CD4-positive, alpha-beta T cell treated with Interleukin-15 for 1 hour (primary cell): ENCODE measurements at regions not wholly inside any gene's neighbourhood (a gene's known extent, or its start where the extent isn't known, plus 50 kb on each side); places are given as distances from the start of the nearest gene placed in this dataset.

Experiments
- DNase-seq: peaks from one replicate; pipeline ENCODE4 v3.0.0-alpha.2; 2020

DNA sequence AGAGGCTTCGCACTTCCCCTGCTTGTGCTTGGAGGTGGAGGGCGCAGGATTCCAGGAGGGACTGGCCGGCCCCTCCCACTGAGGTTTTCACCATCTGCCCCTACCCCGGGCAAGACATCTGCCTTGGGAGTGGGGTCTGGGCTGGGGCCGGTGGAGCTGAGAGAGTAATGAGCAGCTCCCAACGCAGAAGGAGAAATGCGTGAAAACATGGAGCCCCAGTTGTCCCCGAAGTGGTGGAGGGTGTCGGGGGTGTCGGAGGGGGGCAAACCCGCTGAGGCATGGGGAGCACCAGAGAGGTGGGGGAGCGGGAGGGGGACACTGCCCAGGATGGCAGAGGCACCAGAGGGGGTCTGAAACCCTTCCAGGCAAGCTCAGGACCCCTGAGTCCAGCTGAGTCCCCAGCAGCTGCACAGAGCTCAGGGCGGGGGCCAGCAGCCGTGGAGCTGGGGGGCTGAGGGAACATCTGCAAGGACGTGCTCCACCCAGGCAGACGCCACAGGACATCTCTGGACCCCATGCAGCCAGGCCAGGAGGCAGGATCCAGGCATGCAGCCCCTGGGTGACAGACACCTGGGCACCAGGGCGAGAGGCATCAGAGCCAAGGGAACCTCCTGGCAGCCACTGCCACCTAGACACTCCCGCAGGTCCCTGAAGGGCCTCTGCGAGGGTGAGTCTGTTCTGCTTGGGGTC is 110.6 kb downstream of the SIK1 start:
- DNase-seq = no peak

GRCh38 chr21:43315244-43316137 is 111.4 kb downstream of the SIK1 start:
- DNase-seq = peak; percentile 45

GRCh38 chr21:43313939-43314405 is 113.0 kb downstream of the SIK1 start:
- DNase-seq = no peak

DNA sequence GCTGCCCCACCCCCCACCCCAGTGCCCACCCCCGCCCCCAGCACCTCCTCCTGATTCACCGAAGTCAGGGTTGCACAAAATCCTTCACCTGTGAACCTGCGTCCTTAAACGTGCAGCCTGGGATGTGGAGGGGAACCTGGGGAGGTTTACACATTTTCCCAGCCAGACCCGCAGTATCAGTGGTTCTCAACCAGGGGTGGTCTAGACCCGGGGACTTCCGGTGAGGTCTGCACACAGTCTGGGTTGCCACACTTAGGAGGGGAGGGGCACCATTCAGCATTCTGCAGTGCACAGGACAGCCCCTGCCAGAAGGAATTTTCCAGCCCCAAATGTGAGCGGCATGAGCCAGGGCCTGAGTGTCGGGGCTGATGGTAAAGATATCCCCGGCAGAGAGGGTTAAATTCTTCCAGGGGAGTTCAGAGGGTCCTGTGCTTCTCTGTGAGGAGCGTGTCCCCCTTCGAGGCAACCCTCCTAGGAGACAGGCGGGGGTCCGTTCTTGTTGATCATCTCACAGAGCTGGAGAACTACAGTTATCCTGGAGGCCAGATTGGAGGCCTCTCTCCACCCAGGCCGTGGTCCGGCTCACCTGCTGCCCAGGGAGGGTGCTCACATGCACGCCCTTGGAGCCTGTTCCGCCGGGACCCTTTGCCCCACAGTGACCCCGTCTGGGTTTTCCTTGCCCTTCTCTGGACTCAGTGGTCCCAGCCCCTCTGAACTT is 113.6 kb downstream of the SIK1 start:
- no peak for DNase-seq

- no peak for DNase-seq
Observed at GRCh38 chr21:43312751-43313169, 114.2 kb downstream of the SIK1 start.

DNA sequence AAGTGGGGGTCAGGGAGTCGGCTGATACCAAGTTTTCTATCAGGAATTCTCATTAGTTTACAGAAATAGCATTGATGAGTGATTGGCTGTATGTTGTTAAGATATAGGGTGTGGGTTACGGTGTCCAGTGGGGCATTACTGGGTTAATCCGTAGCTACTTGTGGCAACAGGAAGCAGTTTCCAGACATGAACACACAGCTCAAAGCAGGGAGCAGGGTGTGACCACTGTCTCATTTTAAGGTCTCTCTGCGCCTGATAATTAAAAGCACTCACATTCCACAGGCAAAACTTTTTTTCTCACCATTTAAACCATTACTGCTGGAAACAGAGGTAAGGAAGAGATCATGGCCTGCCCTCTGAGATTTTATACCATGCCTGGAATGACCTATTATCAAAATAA is 114.9 kb downstream of the SIK1 start:
- DNase-seq = no peak

DNA sequence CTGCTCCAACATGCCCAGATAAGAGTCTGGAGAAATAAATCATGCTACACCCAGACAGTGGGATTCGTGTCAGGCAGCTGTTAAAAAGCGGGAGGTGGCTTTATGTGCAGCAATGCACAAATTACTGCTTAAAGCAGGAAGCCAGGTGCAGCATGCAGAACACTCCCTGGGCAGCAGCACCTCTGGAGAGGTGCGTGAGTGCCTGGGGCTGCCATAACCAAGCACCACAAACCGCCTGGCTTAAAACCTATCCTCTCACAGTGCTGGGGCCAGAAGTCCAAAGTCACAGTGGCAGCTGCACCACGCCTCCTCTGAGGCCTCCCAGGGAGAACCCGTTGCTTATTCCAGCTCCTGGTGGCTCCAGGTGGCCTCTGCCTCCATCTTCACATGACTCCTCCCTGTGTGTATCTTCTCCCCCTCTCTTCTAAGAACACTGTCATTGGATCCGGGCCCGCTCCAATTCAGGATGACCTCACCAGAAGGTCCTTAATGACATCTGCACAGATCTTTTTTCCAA is 115.6 kb downstream of the SIK1 start:
- no peak for DNase-seq

DNA sequence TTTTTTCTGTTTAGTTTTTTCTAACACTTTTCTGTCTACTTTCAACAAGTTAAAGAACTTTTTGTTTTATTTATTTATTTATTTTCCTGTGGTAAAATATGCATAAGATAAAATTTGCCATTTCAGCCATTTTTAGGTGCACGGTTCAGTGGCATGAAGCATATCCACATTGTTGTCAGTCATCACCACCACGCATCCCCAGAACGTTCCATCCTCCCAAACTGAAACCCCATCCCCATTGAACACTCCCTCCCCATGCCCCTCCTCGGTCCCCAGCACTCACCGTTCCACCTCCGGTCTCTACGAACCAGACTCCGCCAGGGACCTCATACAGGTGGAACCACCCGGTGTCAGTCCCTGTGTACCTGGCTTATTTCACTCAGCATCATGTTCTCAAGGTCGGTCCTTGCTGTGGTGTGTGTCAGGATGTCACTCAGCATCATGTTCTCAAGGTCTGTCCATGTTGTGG is 118.1 kb downstream of the SIK1 start:
- DNase-seq = no peak

- DNase-seq = no peak
Observed at GRCh38 chr21:43308101-43308814, 118.7 kb downstream of the SIK1 start.

- no peak for DNase-seq
Observed at GRCh38 chr21:43307677-43308070, 119.3 kb downstream of the SIK1 start.

GRCh38 chr21:43306911-43307676 is 119.8 kb downstream of the SIK1 start:
- DNase-seq = peak; percentile 36

DNA sequence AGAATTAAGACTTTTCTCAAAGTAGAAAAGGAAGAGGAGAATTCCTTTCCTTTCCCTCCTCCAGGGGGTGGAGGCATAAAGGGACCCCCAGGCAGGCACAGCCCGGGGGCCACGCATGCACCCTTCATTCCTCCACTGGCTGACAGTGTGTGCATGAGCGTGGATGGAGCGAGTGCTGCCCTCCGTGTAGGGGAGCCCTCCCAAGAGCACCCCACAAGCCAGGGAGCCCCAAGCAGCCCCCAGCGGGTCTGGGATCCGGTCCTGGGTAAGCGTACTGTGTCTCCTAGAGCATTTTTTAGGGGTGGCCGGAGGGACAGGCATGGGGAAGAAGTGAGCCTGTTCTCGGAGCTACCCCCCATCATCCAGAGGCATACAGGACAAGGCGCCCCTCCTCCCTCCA is 120.5 kb downstream of the SIK1 start:
- DNase-seq = no peak

DNA sequence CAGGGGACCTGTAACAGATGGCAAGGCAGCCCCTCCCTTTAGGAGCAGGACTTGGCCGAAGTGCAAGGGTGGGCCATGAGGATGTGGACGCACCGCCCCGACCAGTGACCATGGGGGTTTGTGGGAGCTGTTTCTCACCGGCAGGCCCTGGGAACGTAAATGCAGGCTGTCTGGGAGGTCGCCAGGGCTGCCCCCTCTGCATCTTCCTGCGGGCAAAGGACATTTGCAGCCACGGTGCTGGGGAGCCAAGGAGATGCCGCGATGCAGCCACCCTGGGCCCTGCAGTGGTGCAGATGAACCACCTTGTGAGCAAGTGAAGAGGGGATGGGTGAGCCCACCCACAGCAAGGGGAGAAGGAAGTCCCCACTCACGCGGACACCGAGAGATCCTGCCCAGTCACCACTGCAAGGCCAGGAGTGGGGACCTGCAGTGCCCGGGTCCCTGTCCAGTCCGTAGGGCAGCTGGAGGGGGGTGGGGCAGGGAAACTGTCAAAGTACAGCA is 121.1 kb downstream of the SIK1 start:
- no peak for DNase-seq

DNA sequence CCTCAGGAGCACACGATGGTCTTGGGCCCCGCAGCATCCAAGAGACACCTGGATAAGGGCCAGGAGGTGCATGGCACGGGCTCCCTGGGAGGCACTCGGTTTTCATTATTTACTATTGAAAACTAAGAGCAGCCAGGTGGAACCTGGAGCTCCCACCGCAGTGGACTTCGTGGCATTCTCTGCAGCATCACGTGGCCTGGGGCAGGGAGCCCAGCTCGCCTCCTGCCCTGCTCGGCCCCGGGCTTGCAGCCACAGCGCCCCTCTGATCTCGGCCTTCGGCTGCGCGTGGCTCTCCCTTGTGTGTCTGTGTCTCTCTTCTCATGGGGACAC is 121.6 kb downstream of the SIK1 start:
- DNase-seq = no peak

DNA sequence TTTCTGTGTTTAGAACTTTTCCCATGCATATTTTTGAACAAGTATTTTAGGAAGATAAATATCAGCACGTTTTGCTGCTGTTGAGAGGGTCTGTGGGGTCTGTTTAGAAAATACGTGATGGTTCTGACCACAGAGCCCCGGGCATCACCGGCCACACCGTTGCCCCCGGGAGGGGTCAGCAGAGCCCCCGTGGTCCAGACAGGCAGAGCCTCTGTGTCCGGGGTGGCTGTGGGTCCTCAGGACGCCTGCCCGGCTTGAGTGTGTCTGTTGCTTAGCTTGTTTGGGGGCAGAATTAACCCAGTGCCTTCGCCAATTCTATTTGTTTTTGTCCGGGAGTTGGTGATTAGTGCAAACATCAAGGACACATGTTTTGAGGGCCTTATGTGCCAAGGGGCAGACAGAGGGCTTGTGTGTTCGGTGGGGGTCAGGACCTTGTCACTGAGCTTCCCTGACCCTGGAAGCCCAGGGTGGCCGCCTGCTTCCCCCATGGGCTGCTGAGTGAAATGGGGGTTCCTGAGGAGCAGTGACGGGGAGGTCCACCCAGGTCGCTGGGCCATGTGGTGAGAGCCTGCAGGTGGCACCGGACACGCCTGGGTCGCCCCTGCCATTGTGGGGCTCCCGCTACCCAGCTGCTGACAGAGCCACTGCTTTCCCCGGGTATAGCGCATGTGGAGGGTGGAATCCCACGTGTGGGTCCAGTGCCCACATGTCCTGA is 122.2 kb downstream of the SIK1 start:
- no peak for DNase-seq

DNA sequence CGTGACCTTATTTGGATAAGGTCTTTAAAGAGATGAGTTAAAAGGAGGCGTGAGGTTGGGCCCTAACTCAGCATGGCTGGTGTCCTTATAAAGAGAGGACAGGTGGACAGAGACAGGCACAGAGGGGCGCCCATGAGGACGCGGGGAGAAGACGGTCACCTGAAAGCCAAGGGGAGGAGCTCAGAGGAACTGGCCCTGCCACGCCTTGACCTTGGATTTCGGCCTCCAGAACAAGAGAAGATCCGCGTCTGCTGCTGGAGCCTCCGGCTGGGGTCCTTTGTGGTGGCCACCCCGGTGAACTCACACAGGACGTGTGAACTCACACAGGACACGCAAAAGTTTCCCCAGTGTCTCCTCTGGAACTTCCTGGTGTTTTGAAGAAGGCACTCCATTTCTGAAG is 122.7 kb downstream of the SIK1 start:
- DNase-seq = no peak

DNA sequence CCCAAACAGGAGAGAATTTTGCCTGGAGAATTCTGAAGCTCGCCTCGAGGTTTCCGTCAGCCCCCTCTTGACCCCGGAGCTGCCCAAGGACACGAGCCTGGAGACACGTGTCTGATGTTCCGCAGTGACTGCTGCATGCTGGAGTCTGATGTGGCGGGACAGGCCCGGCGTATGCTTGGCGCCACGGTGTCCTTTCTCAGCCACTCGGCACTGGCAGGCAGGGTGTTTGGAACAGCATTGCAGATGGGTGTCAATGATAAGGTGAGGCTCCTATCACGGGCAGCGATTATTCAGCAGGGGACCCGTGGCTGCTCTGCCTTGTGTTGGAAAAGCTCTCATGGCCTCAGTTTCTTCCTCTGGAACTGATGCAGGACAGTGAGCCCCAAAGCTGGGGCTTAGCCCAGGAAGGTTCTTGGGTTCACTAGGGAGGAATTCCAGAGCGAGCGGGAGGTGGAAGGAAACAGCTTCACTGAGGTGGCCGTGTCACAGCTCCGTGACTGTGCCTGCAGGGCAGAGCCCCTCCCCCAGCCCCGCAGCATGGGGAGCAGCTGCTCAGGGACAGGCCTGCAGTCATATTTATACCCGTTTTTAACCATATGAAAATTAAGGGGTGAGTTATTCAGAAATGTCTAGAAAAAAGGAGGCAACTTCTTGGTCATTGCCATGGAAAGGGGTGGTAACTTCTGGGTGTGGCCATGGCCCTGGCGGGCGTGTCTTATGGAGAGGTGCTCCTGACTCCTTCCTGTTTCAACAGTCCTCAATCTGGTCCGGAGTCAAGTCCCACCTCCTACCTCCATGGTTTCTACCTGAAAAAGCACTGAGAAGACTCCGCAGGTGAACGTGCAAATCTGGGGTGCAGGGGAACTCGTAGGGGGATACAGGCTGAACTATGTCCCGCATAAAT is 123.4 kb downstream of the SIK1 start:
- no peak for DNase-seq

- DNase-seq = no peak
Observed at GRCh38 chr21:43302769-43303168, 124.2 kb downstream of the SIK1 start.

DNA sequence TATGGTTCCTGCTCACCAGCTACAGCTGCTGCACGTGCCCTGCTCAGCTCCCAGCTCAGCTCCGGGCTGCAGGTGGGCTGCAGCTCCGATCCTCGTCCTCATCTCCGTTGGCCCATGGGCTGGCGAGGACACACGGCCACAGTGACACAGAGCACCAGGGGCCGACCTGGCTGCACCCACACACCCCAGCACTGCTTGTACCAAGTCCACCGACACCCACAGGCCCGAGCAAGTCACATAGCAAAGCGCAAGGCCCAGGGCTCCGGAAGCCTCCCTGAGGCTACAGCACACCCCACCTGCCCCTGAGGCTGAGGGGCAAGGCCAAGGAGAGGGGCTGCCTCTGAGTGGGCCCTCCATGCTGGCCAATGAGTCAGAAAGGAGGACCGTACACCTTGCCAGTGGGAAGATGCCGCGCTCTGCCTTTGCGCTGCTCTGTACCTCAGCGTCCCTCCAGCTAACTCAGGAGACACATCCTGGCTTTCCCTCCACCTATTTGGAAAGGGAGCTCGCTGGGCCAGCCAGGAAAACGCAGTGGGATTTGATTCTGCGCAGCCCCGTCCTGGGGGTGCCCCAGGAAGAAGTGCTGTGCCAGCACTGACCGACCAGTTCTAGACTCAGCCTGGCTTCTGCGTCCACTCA is 124.8 kb downstream of the SIK1 start:
- DNase-seq = no peak
